GM21360 (cell line): ENCODE measurements at regions not wholly inside any gene's neighbourhood (a gene's known extent, or its start where the extent isn't known, plus 50 kb on each side); places are given as distances from the start of the nearest gene placed in this dataset.
A peak's percentile ranks its signal among the peaks of the same experiment; 100 is the strongest.

ENCODE experiments used
- ATAC-seq: cut with Tn5 transposase; IDR thresholded peaks from one replicate; pipeline ENCODE4 v1.9.1; 2021; ENCODE audit warnings: mild to moderate bottlenecking, moderate library complexity; ENCODE audit not compliant: unreplicated experiment

- ATAC-seq: no peak
These were observed 83.6 kb upstream of the BDNF start for GRCh38 chr11:27783701-27784355.

GRCh38 chr11:27777033-27777432 lies 76.8 kb upstream of the BDNF start:
- no peak for ATAC-seq

GRCh38 chr11:27773884-27774283 lies 73.6 kb upstream of the BDNF start:
- ATAC-seq: no peak

- ATAC-seq: no peak
These were observed 71.3 kb upstream of the BDNF start for GRCh38 chr11:27771516-27771915.

DNA sequence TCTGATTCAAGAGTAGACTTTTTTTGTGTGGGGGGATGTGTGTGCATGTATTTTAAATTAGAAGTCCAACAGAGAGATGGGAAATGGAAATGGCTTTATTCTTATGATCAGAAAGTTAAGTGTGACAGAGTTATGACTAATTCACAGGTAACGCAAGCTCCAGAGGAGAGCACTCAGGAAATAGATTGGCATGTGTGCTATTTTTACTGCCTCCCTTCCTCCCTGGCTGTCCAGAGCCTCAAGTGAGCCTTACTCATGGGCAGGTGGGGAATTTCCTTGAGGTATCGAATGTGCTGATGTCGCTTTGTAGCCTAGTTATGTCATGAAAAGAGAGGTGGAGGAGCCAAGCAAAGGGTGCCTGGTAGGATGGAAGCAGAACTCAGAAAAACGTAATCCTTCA lies 70.3 kb upstream of the BDNF start:
- ATAC-seq: no peak

DNA sequence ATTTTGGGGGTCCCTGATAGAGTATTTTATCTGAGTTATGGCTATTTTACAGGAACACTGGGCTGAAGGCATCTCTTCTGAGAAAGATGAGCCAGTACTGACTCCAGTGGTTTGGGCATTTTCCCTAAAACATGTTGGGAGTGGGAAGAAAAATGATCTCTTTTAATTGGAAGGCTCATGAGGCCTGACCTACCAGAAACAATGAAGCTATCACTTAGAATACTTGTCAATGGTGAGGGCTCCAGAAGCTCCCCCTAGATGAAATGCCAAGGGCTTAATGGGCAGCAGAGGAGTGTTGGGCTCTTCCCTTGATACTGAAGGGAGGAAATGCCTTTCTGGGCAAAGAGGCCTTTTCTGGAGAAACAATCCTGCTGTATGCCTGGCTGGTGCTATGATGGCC lies 63.5 kb upstream of the BDNF start:
- ATAC-seq: no peak

GRCh38 chr11:27761356-27761755 lies 61.1 kb upstream of the BDNF start:
- ATAC-seq: no peak

GRCh38 chr11:27757953-27758352 lies 57.7 kb upstream of the BDNF start:
- no peak for ATAC-seq

DNA sequence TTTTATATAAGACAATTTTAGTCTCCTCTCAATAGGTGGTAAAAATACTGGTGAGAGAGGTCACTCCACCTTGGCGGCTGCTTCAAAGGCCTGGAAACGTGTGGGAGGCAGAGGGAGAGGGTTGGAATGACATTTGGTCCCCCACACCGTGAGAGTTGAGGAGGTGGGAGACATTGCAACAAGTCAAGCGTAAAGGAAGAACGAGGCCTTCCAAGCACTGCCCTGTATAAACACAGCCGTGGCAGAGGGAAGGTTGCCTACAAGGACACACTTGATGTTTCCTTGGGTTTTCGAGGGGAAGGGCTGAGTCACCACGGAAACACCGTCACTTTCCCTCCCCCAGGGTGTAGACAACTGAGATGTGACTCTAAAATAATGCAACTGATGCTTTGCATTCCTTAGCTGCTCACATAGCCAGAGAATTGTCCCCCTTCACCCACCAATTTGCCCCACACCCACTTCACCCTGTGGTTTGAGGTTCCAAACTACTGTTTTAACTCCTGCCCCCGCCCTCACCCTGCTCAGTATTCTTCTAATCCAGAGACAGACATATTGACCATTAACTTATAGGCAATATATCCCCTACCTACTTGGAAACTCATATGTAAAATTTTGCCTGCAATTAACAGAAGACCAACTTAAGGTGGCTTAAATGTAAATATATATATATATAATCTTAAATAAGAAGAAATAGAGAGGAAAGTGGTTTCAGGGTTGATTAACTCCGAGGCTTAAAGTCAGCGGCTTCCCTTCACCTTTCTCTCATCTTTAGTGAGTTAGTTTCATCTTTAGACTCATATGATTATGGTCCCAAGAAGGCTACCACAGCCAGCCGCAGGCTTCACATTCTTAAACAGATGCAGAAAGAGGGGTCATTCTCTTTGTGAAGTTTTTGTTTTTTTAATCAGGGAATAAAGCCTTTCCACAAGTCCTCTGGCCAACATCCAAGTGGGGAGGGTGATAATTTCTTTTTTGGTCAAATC lies 54.1 kb upstream of the BDNF start:
- peak; percentile 68 for ATAC-seq
